H9 (cell line): ENCODE measurements at regions not wholly inside any gene's neighbourhood (a gene's known extent, or its start where the extent isn't known, plus 50 kb on each side); places are given as distances from the start of the nearest gene placed in this dataset.

ENCODE experiments used
- DNase-seq: peaks from one replicate; pipeline ENCODE4 v3.0.0-alpha.2; 2017
- H2AFZ ChIP-seq: one replicate; pipeline ENCODE4 v1.6.1; 2013; ENCODE audit warnings: mild to moderate bottlenecking, low read length, control low read depth, moderate library complexity
- H2AK5ac ChIP-seq: 2 replicates; pipeline ENCODE4 v1.6.1; 2013; ENCODE audit warnings: low read length, control low read depth, mixed read lengths; ENCODE audit not compliant: insufficient read length
- H2BK120ac ChIP-seq: one replicate; pipeline ENCODE4 v1.6.1; 2013; ENCODE audit warnings: low read depth, mild to moderate bottlenecking, low read length, control low read depth, inconsistent platforms; ENCODE audit not compliant: poor library complexity, severe bottlenecking
- H2BK12ac ChIP-seq: 2 replicates; pipeline ENCODE4 v1.6.1; 2013; ENCODE audit warnings: low read length, control low read depth, mixed read lengths, low read depth; ENCODE audit not compliant: insufficient read length
- H2BK15ac ChIP-seq: 2 replicates; pipeline ENCODE4 v1.6.1; 2013; ENCODE audit warnings: low read depth, low read length, control low read depth
- H2BK20ac ChIP-seq: one replicate; pipeline ENCODE4 v1.6.1; 2013; ENCODE audit warnings: low read depth, mild to moderate bottlenecking, low read length, control low read depth, inconsistent platforms; ENCODE audit not compliant: poor library complexity, severe bottlenecking
- H2BK5ac ChIP-seq: 2 replicates; pipeline ENCODE4 v1.6.1; 2013; ENCODE audit warnings: low read length, control low read depth, mixed read lengths; ENCODE audit not compliant: insufficient read length
- H3K14ac ChIP-seq: 2 replicates; pipeline ENCODE4 v1.6.1; 2013; ENCODE audit warnings: low read length, control low read depth; ENCODE audit not compliant: insufficient read depth
- H3K18ac ChIP-seq: 2 replicates; pipeline ENCODE4 v1.6.1; 2013; ENCODE audit warnings: low read depth, mild to moderate bottlenecking, mixed read lengths, low read length, control low read depth; ENCODE audit not compliant: insufficient read length
- H3K23ac ChIP-seq: 2 replicates; pipeline ENCODE4 v1.6.1; 2013; ENCODE audit warnings: low read length, control low read depth, mixed read lengths, low read depth; ENCODE audit not compliant: insufficient read length
- H3K23me2 ChIP-seq: 2 replicates; pipeline ENCODE4 v1.6.1; 2013; ENCODE audit warnings: low read depth, mild to moderate bottlenecking, mixed read lengths, low read length, control low read depth; ENCODE audit not compliant: insufficient read length, poor library complexity, severe bottlenecking
- H3K27ac ChIP-seq: 2 replicates; pipeline ENCODE4 v1.5.1; 2013; ENCODE audit warnings: low read length, control low read depth, mixed read lengths, low read depth; ENCODE audit not compliant: insufficient read length
- H3K27me3 ChIP-seq: 2 replicates; pipeline ENCODE4 v1.6.1; 2013; ENCODE audit warnings: low read length, control low read depth, inconsistent platforms; ENCODE audit not compliant: insufficient read depth
- H3K4ac ChIP-seq: 2 replicates; pipeline ENCODE4 v1.6.1; 2013; ENCODE audit warnings: low read depth, mild to moderate bottlenecking, control low read depth, inconsistent platforms, low read length, moderate library complexity
- H3K4me1 ChIP-seq: 2 replicates; pipeline ENCODE4 v1.6.1; 2013; ENCODE audit warnings: low read length, control low read depth, inconsistent platforms; ENCODE audit not compliant: insufficient read depth
- H3K4me2 ChIP-seq: 2 replicates; pipeline ENCODE4 v1.6.1; 2013; ENCODE audit warnings: low read length, control low read depth, mixed read lengths; ENCODE audit not compliant: insufficient read length, insufficient read depth
- H3K56ac ChIP-seq: 2 replicates; pipeline ENCODE4 v1.6.1; 2013; ENCODE audit warnings: low read depth, mild to moderate bottlenecking, mixed read lengths, low read length, control low read depth; ENCODE audit not compliant: insufficient read length
- H3K79me1 ChIP-seq: 2 replicates; pipeline ENCODE4 v1.6.1; 2013; ENCODE audit warnings: low read depth, mild to moderate bottlenecking, moderate library complexity, low read length, control low read depth, inconsistent platforms; ENCODE audit not compliant: insufficient read depth, poor library complexity, severe bottlenecking
- H3K79me2 ChIP-seq: 2 replicates; pipeline ENCODE4 v1.6.1; 2013; ENCODE audit warnings: low read length, control low read depth, inconsistent platforms; ENCODE audit not compliant: insufficient read depth
- H3K9ac ChIP-seq: 2 replicates; pipeline ENCODE4 v1.6.1; 2013; ENCODE audit warnings: low read length, control low read depth, mixed read lengths; ENCODE audit not compliant: insufficient read length; ENCODE audit errors: extremely low read depth
- H3K9me3 ChIP-seq: one replicate; pipeline ENCODE4 v1.6.1; 2013; ENCODE audit warnings: low read depth, low read length, inconsistent platforms; ENCODE audit not compliant: control insufficient read depth
- H3T11ph ChIP-seq: one replicate; pipeline ENCODE4 v1.6.1; 2013; ENCODE audit warnings: mild to moderate bottlenecking, low read length, control low read depth, inconsistent platforms
- H4K20me1 ChIP-seq: one replicate; pipeline ENCODE4 v1.6.1; 2013; ENCODE audit not compliant: control insufficient read depth, insufficient read length, insufficient read depth
- H4K5ac ChIP-seq: 2 replicates; pipeline ENCODE4 v1.6.1; 2013; ENCODE audit warnings: low read depth, mild to moderate bottlenecking, mixed read lengths, low read length, control low read depth; ENCODE audit not compliant: insufficient read length
- H4K8ac ChIP-seq: replicated peaks from 2 replicates; pipeline ENCODE4 v1.6.1; 2013; ENCODE audit warnings: low read length, control low read depth, mixed read lengths, low read depth; ENCODE audit not compliant: insufficient read length
- H4K91ac ChIP-seq: 2 replicates; pipeline ENCODE4 v1.6.1; 2013; ENCODE audit warnings: low read depth, mild to moderate bottlenecking, moderate library complexity, mixed read lengths, low read length, control low read depth; ENCODE audit not compliant: insufficient read length
- H3K27ac Mint-ChIP-seq, 3 experiments: 2 replicates in 2 of 3; 3 replicates in 1 of 3; pipeline ENCODE4 v1.8.0; 2020 to 2021; ENCODE audit warnings: mixed read lengths in 3 of 3, mild to moderate bottlenecking in 1 of 3, moderate library complexity in 1 of 3
- H3K27me3 Mint-ChIP-seq: 2 replicates; pipeline ENCODE4 v1.8.0; 2021; ENCODE audit warnings: low read depth, mild to moderate bottlenecking, moderate library complexity, mixed read lengths
- H3K36me3 Mint-ChIP-seq, 3 experiments: 2 replicates in 2 of 3; 3 replicates in 1 of 3; pipeline ENCODE4 v1.8.0; 2020 to 2021; ENCODE audit warnings: low read depth in 3 of 3, mixed read lengths in 3 of 3; ENCODE audit not compliant: insufficient read depth in 1 of 3
- H3K4me1 Mint-ChIP-seq, 2 experiments: 2 replicates each; pipeline ENCODE4 v1.8.0; 2020; ENCODE audit warnings: mixed read lengths in 2 of 2
- H3K4me3 Mint-ChIP-seq, 2 experiments: 2 replicates in 1 of 2; 3 replicates in 1 of 2; pipeline ENCODE4 v1.8.0; 2020 to 2021; ENCODE audit warnings: mild to moderate bottlenecking in 2 of 2, mixed read lengths in 2 of 2, moderate library complexity in 1 of 2
- H3K9me3 Mint-ChIP-seq, 2 experiments: 2 replicates in 1 of 2; 3 replicates in 1 of 2; pipeline ENCODE4 v1.8.0; 2020; ENCODE audit warnings: mild to moderate bottlenecking in 2 of 2, mixed read lengths in 2 of 2, moderate library complexity in 1 of 2
- WGBS: extraction: QIAGEN DNeasy Blood & Tissue Kit; methylation state at CpG from one replicate; pipeline ENCODE4 v1.1.7; 2013; ENCODE audit warnings: missing lambda C conversion rate, low lambda C conversion rate, mixed read lengths; ENCODE audit not compliant: insufficient read length; ENCODE audit errors: extremely low coverage; 5-methylcytosine and 5-hydroxymethylcytosine counted together
- TF ChIP-seq, protein P1 (sequence below): fragments of 200-600 bp; sonication (generic); conservative IDR thresholded peaks from 3 replicates; pipeline ENCODE4 v1.8.0; 2021; ENCODE audit warnings: antibody characterized with exemption, mild to moderate bottlenecking

DNA sequence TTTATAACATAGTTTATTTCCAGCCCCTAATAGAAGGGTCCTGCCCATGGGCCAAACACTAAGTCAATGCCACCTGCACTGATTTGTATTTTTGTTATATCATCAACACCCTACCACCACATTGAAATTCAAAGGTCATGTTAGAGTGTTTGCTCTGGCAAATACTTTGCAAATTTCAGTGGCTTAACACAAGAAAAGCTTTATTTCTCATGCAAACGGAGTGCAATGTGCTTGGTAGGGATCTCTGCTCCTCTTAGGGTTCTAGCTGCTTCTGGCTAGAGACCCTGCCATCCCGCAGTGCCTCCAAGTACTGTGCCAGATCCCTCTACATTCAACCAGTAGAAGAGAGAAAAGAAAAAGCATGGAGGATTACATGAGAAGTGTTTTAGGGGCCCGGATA lies 230.8 kb upstream of the TET2 start:
- H3K27me3 Mint-ChIP-seq = peaks cover 98% of the 10 kb centered on the region

More for the DNA sequence above, 230.8 kb upstream of the TET2 start:
- Histone ChIP-seq H3K4me1 (no peaks in the 10 kb centered on the region), H3K9me3 (no peaks in the 10 kb centered on the region), H2BK120ac (no peak overlapping the region), H3K27me3 (peaks cover 71% of the 10 kb centered on the region), H3K27ac (no peak overlapping the region), H4K5ac (no peak overlapping the region), H3K79me2 (no peaks in the 10 kb centered on the region), H3K79me1 (no peaks in the 10 kb centered on the region), H3K4ac (no peak overlapping the region), H4K20me1 (no peaks in the 10 kb centered on the region), H4K91ac (no peak overlapping the region), H2BK15ac (no peak overlapping the region), H3T11ph (no peak overlapping the region), H4K8ac (no peak overlapping the region), H3K9ac (no peak overlapping the region), H2BK5ac (no peak overlapping the region), H2AFZ (no peak overlapping the region), H2BK20ac (no peak overlapping the region), H2BK12ac (no peak overlapping the region), H3K56ac (no peak overlapping the region), H3K18ac (no peak overlapping the region), H3K14ac (no peak overlapping the region), H3K4me2 (no peak overlapping the region), H3K23ac (no peak overlapping the region), H3K23me2 (no peaks in the 10 kb centered on the region), H2AK5ac (no peak overlapping the region)
- no peaks in the 10 kb centered on the region for H3K36me3 Mint-ChIP-seq
- peaks cover 8 to 11% of the 10 kb centered on the region in 2 experiments for H3K4me1 Mint-ChIP-seq
- H3K9me3 Mint-ChIP-seq = peaks cover 8 to 15% of the 10 kb centered on the region in 2 experiments; a peak in 4 of 5 replicates
- DNase-seq = peak; percentile 73
- no CpG with 5 or more reads among the region's 3 CpGs for WGBS
- H3K4me3 Mint-ChIP-seq = no peak overlapping the region; a peak in 1 of 5 replicates
- TF ChIP-seq, protein P1, sequence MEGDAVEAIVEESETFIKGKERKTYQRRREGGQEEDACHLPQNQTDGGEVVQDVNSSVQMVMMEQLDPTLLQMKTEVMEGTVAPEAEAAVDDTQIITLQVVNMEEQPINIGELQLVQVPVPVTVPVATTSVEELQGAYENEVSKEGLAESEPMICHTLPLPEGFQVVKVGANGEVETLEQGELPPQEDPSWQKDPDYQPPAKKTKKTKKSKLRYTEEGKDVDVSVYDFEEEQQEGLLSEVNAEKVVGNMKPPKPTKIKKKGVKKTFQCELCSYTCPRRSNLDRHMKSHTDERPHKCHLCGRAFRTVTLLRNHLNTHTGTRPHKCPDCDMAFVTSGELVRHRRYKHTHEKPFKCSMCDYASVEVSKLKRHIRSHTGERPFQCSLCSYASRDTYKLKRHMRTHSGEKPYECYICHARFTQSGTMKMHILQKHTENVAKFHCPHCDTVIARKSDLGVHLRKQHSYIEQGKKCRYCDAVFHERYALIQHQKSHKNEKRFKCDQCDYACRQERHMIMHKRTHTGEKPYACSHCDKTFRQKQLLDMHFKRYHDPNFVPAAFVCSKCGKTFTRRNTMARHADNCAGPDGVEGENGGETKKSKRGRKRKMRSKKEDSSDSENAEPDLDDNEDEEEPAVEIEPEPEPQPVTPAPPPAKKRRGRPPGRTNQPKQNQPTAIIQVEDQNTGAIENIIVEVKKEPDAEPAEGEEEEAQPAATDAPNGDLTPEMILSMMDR = no peak
- no peak overlapping the region for H3K27ac Mint-ChIP-seq
